ENCODE measurements at regions not wholly inside any gene's neighbourhood (a gene's known extent, or its start where the extent isn't known, plus 50 kb on each side); places are given as distances from the start of the nearest gene placed in this dataset.
"Not testable (repeated sequence)": the region's sequence is repeated elsewhere in the genome, so short reads cannot be mapped to it uniquely, and the experiment has no call there.

- no peak overlapping the region for H3K4me3 Mint-ChIP-seq
- no peak overlapping the region for H3K27ac Mint-ChIP-seq
- H3K27me3 Mint-ChIP-seq (ENCODE audit: low read depth), result no peaks in the 10 kb centered on the region
- no peaks in the 10 kb centered on the region for H3K9me3 Mint-ChIP-seq
- no peak for DNase-seq (ENCODE audit: low spot score)
- H3K4me1 Mint-ChIP-seq (ENCODE audit: low read depth), result no peaks in the 10 kb centered on the region
- no peaks in the 10 kb centered on the region for H3K36me3 Mint-ChIP-seq (ENCODE audit: low read depth)
Measured at GRCh38 chr5:33075731-33076130, 364.6 kb downstream of the NPR3 start.

DNA sequence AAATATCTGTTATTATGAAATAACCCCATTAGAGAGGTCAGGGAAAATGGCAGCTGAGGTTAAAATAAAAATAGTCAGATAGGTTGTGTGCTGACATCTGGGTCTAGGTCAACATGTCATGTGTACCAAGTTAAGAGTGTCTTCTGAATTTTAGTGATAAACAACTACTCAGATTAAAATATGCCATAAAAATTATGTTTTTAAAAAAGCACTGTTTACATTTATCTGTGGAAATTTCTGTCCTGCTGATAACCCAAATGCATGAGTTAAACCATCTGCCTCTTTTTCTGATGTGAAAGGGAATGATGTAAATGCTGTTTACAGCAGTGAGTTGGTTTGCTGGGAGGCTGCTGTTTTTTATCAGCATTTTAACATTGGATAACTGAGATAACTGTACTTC lies 361.2 kb upstream of the TARS1 start:
- no peak overlapping the region for H3K4me3 Mint-ChIP-seq
- H3K27ac Mint-ChIP-seq, result no peak overlapping the region
- no peaks in the 10 kb centered on the region for H3K27me3 Mint-ChIP-seq (ENCODE audit: low read depth)
- no peaks in the 10 kb centered on the region for H3K4me1 Mint-ChIP-seq (ENCODE audit: low read depth)
- peaks cover 4% of the 10 kb centered on the region for H3K9me3 Mint-ChIP-seq
- H3K36me3 Mint-ChIP-seq (ENCODE audit: low read depth), result no peaks in the 10 kb centered on the region
- DNase-seq (ENCODE audit: low spot score), result no peak

DNA sequence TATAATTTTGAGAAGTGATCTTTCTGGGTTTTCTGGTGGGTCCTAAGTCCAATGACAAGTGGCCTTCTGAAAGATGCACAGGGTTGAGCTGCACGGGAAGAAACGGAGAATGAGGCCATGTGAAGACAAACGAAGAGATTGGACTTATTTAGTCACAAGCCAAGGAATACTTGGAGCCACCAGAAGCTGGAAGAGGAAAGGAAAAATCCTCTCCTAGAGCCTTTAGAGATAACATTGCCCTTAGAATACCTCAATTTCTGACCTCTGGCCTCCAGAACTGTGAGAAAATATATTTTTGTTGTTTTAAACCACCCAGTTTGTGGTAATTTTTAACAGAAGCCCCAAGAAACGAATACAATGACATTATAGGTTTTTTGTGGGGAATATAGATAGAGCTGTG lies 360.5 kb upstream of the TARS1 start:
- Mint-ChIP-seq H3K4me3 (no peak overlapping the region), H3K9me3 (peaks cover 4% of the 10 kb centered on the region), H3K36me3 (ENCODE audit: low read depth) (no peaks in the 10 kb centered on the region), H3K27me3 (ENCODE audit: low read depth) (no peaks in the 10 kb centered on the region), H3K4me1 (ENCODE audit: low read depth) (no peaks in the 10 kb centered on the region), H3K27ac (no peak overlapping the region)
- no peak for DNase-seq (ENCODE audit: low spot score)

GRCh38 chr5:33088176-33088575 lies 352.6 kb upstream of the TARS1 start:
- H3K27me3 Mint-ChIP-seq (ENCODE audit: low read depth), result no peaks in the 10 kb centered on the region
- no peak for DNase-seq (ENCODE audit: low spot score)
- no peak overlapping the region for H3K27ac Mint-ChIP-seq
- no peaks in the 10 kb centered on the region for H3K4me1 Mint-ChIP-seq (ENCODE audit: low read depth)
- H3K9me3 Mint-ChIP-seq, result peaks cover 10% of the 10 kb centered on the region
- no peaks in the 10 kb centered on the region for H3K36me3 Mint-ChIP-seq (ENCODE audit: low read depth)
- no peak overlapping the region for H3K4me3 Mint-ChIP-seq

DNA sequence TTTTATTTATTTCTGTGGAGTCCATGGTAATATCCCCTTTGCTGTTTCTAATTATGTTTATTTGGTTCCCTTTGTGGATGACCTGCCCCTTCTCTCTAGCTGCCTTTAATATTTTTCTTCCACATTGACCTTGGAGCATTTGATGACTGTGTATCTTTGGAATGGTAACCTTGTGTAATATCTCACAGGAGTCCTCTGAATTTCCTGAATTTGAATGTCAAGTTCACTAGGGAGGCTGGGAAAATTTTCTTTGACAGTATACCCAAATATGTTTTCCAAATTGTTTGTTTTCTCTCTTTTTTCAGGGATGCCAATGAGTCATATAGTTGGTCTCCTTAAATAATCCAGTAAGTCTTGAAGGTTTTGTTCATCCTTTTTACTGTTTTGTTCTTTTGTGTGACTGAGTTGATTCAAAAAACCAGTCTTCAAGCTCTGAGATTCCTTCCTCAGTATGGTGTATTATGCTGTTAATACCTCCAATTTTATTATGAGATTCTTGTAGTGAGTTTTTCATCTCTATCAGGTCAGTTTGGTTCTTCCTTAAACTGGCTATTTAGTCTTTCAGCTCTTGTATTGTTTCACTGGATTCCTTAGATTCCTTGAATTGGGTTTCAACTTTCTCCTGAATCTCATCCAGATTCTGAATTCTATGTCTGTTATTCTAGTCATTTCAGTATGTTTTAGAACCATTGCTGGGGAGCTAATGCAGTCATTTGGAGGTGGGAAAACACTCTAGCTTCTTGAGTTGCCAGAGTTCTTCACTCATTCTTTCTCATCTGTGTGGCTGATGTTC lies 349.0 kb upstream of the TARS1 start:
- Mint-ChIP-seq H3K27ac (no peak overlapping the region), H3K4me3 (no peak overlapping the region), H3K4me1 (ENCODE audit: low read depth) (no peaks in the 10 kb centered on the region), H3K9me3 (peaks cover 10% of the 10 kb centered on the region), H3K27me3 (ENCODE audit: low read depth) (no peaks in the 10 kb centered on the region), H3K36me3 (ENCODE audit: low read depth) (no peaks in the 10 kb centered on the region)
- DNase-seq (ENCODE audit: low spot score), result no peak

GRCh38 chr5:33092719-33093118 lies 348.0 kb upstream of the TARS1 start:
- Mint-ChIP-seq H3K9me3 (peaks cover 10% of the 10 kb centered on the region), H3K4me1 (ENCODE audit: low read depth) (no peaks in the 10 kb centered on the region), H3K27ac (no peak overlapping the region), H3K27me3 (ENCODE audit: low read depth) (no peaks in the 10 kb centered on the region), H3K36me3 (ENCODE audit: low read depth) (no peaks in the 10 kb centered on the region), H3K4me3 (no peak overlapping the region)
- DNase-seq (ENCODE audit: low spot score), result no peak

DNA sequence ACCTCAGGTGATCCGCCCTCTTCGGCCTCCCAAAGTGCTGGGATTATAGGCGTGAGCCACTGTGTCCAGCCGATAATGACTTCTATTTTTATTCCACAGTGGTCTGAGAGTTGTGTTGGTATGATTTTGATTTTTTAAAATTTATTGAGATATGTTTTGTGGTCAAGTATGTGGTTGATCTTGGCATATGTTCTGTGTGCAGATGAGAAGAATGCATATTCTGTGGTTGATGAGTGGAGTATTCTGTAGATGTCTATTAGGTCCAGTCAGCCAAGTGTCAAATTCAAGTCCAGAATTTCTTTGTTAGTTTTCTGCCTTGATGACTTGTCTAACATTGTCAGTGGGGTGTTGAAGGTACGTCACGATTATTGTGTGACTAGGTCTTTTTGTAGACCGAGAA lies 338.2 kb upstream of the TARS1 start:
- H3K9me3 Mint-ChIP-seq, result peaks cover 31% of the 10 kb centered on the region
- no peaks in the 10 kb centered on the region for H3K27me3 Mint-ChIP-seq (ENCODE audit: low read depth)
- H3K4me1 Mint-ChIP-seq (ENCODE audit: low read depth), result no peaks in the 10 kb centered on the region
- no peak overlapping the region for H3K27ac Mint-ChIP-seq
- no peak for DNase-seq (ENCODE audit: low spot score)
- H3K4me3 Mint-ChIP-seq, result no peak overlapping the region
- no peaks in the 10 kb centered on the region for H3K36me3 Mint-ChIP-seq (ENCODE audit: low read depth)

GRCh38 chr5:33105521-33105941 lies 335.2 kb upstream of the TARS1 start:
- no peak for DNase-seq (ENCODE audit: low spot score)
- Mint-ChIP-seq H3K36me3 (ENCODE audit: low read depth) (no peaks in the 10 kb centered on the region), H3K27ac (no peak overlapping the region), H3K27me3 (ENCODE audit: low read depth) (no peaks in the 10 kb centered on the region), H3K9me3 (peaks cover 43% of the 10 kb centered on the region), H3K4me1 (ENCODE audit: low read depth) (no peaks in the 10 kb centered on the region), H3K4me3 (no peak overlapping the region)

- DNase-seq (ENCODE audit: low spot score); H3K4me1 Mint-ChIP-seq (ENCODE audit: low read depth); H3K4me3 Mint-ChIP-seq; H3K27ac Mint-ChIP-seq; H3K36me3 Mint-ChIP-seq (ENCODE audit: low read depth); H3K27me3 Mint-ChIP-seq (ENCODE audit: low read depth): not testable (repeated sequence)
- H3K9me3 Mint-ChIP-seq, result peaks cover 39% of the 10 kb centered on the region
Measured at GRCh38 chr5:33110496-33110895, 330.3 kb upstream of the TARS1 start.

- Mint-ChIP-seq H3K27me3 (ENCODE audit: low read depth) (no peaks in the 10 kb centered on the region), H3K9me3 (peaks cover 28% of the 10 kb centered on the region), H3K4me1 (ENCODE audit: low read depth) (no peaks in the 10 kb centered on the region), H3K36me3 (ENCODE audit: low read depth) (no peaks in the 10 kb centered on the region), H3K4me3 (no peak overlapping the region), H3K27ac (no peak overlapping the region)
- DNase-seq (ENCODE audit: low spot score), result no peak
Measured at GRCh38 chr5:33114361-33114760, 326.4 kb upstream of the TARS1 start.

- no peaks in the 10 kb centered on the region for H3K4me1 Mint-ChIP-seq (ENCODE audit: low read depth)
- no peak overlapping the region for H3K27ac Mint-ChIP-seq
- no peak for DNase-seq (ENCODE audit: low spot score)
- peaks cover 32% of the 10 kb centered on the region for H3K9me3 Mint-ChIP-seq
- no peak overlapping the region for H3K4me3 Mint-ChIP-seq
- no peaks in the 10 kb centered on the region for H3K27me3 Mint-ChIP-seq (ENCODE audit: low read depth)
- H3K36me3 Mint-ChIP-seq (ENCODE audit: low read depth), result no peaks in the 10 kb centered on the region
Measured at GRCh38 chr5:33115467-33115866, 325.3 kb upstream of the TARS1 start.

DNA sequence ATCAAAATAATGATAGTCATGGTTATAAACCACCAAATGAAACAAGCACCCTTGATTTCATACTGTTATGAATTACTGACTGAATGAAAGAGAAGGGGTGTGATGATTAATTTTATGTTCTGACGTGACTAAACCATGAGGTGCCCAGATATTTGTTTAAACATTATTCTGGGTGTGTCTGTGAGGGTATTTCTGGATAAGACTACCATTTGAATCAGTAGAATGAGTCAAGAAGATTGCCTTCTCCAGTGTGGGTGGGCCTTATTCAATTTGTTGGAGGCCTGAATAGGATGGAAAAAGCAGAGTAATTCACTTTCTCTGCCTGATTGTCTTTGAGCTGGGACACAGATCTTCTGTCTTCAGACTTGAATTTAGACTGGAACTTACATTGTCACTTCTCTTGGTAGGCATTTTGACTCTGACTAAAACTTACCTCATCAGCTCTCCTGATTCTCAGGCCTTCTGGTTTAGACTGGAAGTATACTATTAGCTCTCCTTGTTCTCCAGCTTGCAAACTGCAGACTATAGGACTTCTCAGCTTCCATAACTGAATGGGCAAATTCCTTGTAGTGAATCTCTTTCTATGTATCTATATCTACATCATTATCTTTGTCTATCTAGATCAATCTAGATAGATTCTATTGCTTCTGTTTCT lies 321.9 kb upstream of the TARS1 start:
- no peaks in the 10 kb centered on the region for H3K4me1 Mint-ChIP-seq (ENCODE audit: low read depth)
- H3K4me3 Mint-ChIP-seq, result no peak overlapping the region
- H3K9me3 Mint-ChIP-seq, result peaks cover 33% of the 10 kb centered on the region
- no peak overlapping the region for H3K27ac Mint-ChIP-seq
- H3K27me3 Mint-ChIP-seq (ENCODE audit: low read depth), result no peaks in the 10 kb centered on the region
- H3K36me3 Mint-ChIP-seq (ENCODE audit: low read depth), result no peaks in the 10 kb centered on the region
- no peak for DNase-seq (ENCODE audit: low spot score)

DNA sequence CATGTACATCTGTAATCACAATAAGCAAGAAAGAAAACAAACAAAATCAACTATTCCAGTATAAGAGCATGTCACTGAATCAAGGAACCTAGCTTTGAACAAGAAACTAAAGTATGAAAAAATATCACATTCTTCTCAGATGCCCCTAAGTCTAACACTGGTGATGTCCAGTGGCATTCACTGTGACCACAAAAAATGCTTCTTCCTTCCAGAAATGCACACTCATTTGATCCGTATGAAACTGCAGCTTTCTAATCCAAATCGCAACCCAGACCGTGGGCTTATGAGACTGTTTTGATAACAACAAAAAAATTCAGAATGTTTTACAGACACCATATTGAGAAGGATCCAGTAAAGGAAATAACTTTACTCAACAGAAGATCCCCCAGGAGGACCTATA lies 320.1 kb upstream of the TARS1 start:
- Mint-ChIP-seq H3K4me3 (no peak overlapping the region), H3K9me3 (peaks cover 33% of the 10 kb centered on the region), H3K27me3 (ENCODE audit: low read depth) (no peaks in the 10 kb centered on the region), H3K36me3 (ENCODE audit: low read depth) (no peaks in the 10 kb centered on the region), H3K4me1 (ENCODE audit: low read depth) (no peaks in the 10 kb centered on the region), H3K27ac (no peak overlapping the region)
- no peak for DNase-seq (ENCODE audit: low spot score)

GRCh38 chr5:33129309-33129708 lies 311.5 kb upstream of the TARS1 start:
- DNase-seq (ENCODE audit: low spot score), result no peak
- no peak overlapping the region for H3K4me3 Mint-ChIP-seq
- peaks cover 38% of the 10 kb centered on the region for H3K9me3 Mint-ChIP-seq
- H3K4me1 Mint-ChIP-seq (ENCODE audit: low read depth), result no peaks in the 10 kb centered on the region
- H3K36me3 Mint-ChIP-seq (ENCODE audit: low read depth), result no peaks in the 10 kb centered on the region
- no peaks in the 10 kb centered on the region for H3K27me3 Mint-ChIP-seq (ENCODE audit: low read depth)
- H3K27ac Mint-ChIP-seq, result no peak overlapping the region

DNA sequence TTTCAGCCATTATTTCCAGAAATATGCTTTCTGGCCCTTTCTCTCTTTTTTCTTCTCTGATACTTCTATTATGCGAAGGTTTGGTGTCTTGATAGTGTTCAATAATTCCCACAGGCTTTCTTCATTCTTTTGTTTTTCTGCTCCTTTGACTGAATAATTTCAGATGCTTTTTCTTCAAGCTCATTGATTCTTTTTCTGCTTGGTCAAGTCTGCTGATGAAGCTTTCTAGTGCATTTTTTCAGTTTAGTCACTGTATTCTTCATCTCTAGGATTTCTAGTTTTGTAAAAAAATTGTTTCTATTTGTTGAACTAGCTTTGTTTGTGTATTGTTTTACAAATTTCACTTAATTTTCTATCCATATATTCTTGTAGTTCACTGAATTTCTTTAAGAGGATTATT lies 304.0 kb upstream of the TARS1 start:
- Mint-ChIP-seq H3K9me3 (peaks cover 47% of the 10 kb centered on the region), H3K27me3 (ENCODE audit: low read depth) (no peaks in the 10 kb centered on the region), H3K27ac (no peak overlapping the region), H3K36me3 (ENCODE audit: low read depth) (no peaks in the 10 kb centered on the region), H3K4me1 (ENCODE audit: low read depth) (no peaks in the 10 kb centered on the region), H3K4me3 (no peak overlapping the region)
- DNase-seq (ENCODE audit: low spot score), result no peak
